C4-2B (cell line): ENCODE measurements at regions not wholly inside any gene's neighbourhood (a gene's known extent, or its start where the extent isn't known, plus 50 kb on each side); places are given as distances from the start of the nearest gene placed in this dataset.

ENCODE experiments used
- CTCF ChIP-seq: fragments of 450-650 bp; conservative IDR thresholded peaks from 2 replicates; pipeline ENCODE4 v1.5.1; 2017; ENCODE audit warnings: mild to moderate bottlenecking
- ZFX ChIP-seq: fragments of 450-650 bp; IDR thresholded peaks from 2 replicates; pipeline ENCODE4 v1.6.1; 2017

- TF ChIP-seq CTCF (no peak), ZFX (no peak)
Measured at GRCh38 chr4:86500527-86500926, 93.6 kb upstream of the PTPN13 start.
